Peyer's patch (tissue), 4 donors: ENCODE measurements at regions not wholly inside any gene's neighbourhood (a gene's known extent, or its start where the extent isn't known, plus 50 kb on each side); places are given as distances from the start of the nearest gene placed in this dataset.

Experiments
- DNase-seq, 3 donors: peaks; one replicate each; pipeline ENCODE4 v3.0.0-alpha.2; 2017 to 2019
- H3K27ac ChIP-seq, 4 donors: fragments of 200-600 bp; sonication (generic); one replicate each; pipeline ENCODE4 v1.5.1; 2016 to 2019
- H3K27me3 ChIP-seq, 2 donors: fragments of 200-600 bp; sonication (generic); one replicate each; pipeline ENCODE4 v1.5.1; 2019
- H3K36me3 ChIP-seq, 3 donors: fragments of 200-600 bp; sonication (generic); one replicate each; pipeline ENCODE4 v1.5.1; 2016 to 2019
- H3K4me1 ChIP-seq, 4 donors: fragments of 200-600 bp; sonication (generic); one replicate each; pipeline ENCODE4 v1.5.1; 2016 to 2019
- H3K4me3 ChIP-seq, 4 donors: fragments of 200-600 bp; sonication (generic); 1 replicate in 3 of 4; 2 replicates in 1 of 4; pipeline ENCODE4 v1.5.1; 2016 to 2019; ENCODE audit warnings: mild to moderate bottlenecking in 1 of 4
- H3K9me3 ChIP-seq, 4 donors: fragments of 200-600 bp; sonication (generic); one replicate each; pipeline ENCODE4 v1.5.1; 2016 to 2019; ENCODE audit warnings: mild to moderate bottlenecking in 1 of 4
- POLR2A ChIP-seq, 2 donors: fragments of 450-650 bp; IDR thresholded peaks; one replicate each; pipeline ENCODE4 v1.5.1; 2017; ENCODE audit warnings: antibody characterized with exemption in 2 of 2, mild to moderate bottlenecking in 2 of 2, moderate library complexity in 2 of 2
- TF ChIP-seq, protein P1 (sequence below), 6 experiments: fragments of 450-650 bp in 4 of 6; fragments of 200-600 bp in 2 of 6; sonication (generic) in 1 of 6; IDR thresholded peaks; one replicate each; pipeline ENCODE4 v1.5.1; 2017 to 2019; ENCODE audit warnings: antibody characterized with exemption in 6 of 6, mild to moderate bottlenecking in 3 of 6, moderate library complexity in 1 of 6

DNA sequence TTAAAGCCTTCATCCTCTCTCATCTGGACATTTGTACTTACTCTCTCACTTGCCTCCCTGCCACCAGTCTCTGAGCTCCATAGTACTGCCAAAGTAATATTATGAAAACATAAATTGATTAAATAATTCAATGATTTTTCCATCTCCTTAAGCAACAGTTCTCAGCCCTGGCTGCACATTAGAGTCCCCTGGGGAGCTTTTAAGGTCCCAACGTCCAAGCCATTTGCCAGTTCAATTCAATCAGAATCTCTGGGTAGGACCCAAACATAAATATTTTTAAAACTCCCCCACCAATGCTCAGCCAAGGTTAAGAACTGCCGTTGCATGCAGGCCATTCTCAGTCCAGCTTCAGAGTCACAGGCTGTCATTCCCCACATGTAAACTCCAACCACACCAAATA lies 114.4 kb upstream of the BMAL1 start:
- no peaks in the 10 kb centered on the region for H3K27me3 ChIP-seq
- no peaks in the 10 kb centered on the region for H3K9me3 ChIP-seq
- no peak overlapping the region for H3K4me3 ChIP-seq
- no peaks in the 10 kb centered on the region for H3K36me3 ChIP-seq
- no peaks in the 10 kb centered on the region for H3K4me1 ChIP-seq
- TF ChIP-seq, protein P1, sequence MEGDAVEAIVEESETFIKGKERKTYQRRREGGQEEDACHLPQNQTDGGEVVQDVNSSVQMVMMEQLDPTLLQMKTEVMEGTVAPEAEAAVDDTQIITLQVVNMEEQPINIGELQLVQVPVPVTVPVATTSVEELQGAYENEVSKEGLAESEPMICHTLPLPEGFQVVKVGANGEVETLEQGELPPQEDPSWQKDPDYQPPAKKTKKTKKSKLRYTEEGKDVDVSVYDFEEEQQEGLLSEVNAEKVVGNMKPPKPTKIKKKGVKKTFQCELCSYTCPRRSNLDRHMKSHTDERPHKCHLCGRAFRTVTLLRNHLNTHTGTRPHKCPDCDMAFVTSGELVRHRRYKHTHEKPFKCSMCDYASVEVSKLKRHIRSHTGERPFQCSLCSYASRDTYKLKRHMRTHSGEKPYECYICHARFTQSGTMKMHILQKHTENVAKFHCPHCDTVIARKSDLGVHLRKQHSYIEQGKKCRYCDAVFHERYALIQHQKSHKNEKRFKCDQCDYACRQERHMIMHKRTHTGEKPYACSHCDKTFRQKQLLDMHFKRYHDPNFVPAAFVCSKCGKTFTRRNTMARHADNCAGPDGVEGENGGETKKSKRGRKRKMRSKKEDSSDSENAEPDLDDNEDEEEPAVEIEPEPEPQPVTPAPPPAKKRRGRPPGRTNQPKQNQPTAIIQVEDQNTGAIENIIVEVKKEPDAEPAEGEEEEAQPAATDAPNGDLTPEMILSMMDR (IDR thresholded peaks at IDR 0.05): no peak
- no peak for TF ChIP-seq POLR2A (IDR thresholded peaks at IDR 0.05)
- H3K27ac ChIP-seq: no peak overlapping the region
- no peak for DNase-seq

DNA sequence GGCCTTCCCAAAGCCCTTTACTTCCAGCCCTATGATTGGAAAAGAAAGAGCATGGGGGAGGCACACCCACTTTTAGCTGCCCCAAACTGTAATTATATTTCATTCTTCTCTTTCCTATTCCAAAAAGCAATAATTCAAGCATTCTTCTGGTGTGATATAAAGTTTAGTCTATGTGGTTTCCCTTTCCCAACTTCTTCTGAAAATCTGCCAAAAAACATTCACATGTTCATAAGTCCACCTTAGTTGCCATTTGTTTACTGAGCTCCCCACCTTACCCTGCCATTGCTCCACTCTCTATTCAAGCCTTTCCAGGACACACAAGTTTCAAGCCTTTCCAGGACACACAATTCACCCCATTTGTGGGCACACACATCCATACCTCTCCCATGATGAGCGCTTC lies 111.6 kb upstream of the BMAL1 start:
- Histone ChIP-seq H3K36me3 (no peaks in the 10 kb centered on the region), H3K27me3 (no peaks in the 10 kb centered on the region), H3K27ac (no peak overlapping the region), H3K4me3 (no peak overlapping the region), H3K9me3 (no peaks in the 10 kb centered on the region), H3K4me1 (no peaks in the 10 kb centered on the region)
- TF ChIP-seq POLR2A (IDR thresholded peaks at IDR 0.05): no peak
- TF ChIP-seq, protein P1 (IDR thresholded peaks at IDR 0.05): no peak
- no peak for DNase-seq

DNA sequence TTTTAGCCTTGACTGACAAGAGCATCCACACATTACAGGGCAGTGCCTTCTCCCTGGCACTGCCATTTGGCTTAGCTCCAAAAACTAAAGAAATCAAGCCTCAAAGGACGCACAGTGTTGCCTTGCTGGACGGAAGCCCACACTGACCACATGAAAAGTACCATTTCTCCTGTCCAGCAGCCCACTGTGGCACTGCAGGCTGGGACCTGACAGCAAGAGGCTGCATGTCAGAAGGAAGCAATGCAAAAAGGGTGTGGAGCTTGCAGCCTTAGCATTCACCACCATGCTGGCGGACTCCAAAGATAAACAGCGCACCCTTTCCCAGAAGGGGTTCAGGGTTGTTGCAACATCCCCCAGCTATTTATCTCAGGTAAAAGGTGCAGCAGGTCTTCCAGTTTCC lies 109.3 kb upstream of the BMAL1 start:
- H3K9me3 ChIP-seq: no peaks in the 10 kb centered on the region
- H3K4me1 ChIP-seq: no peaks in the 10 kb centered on the region
- H3K27ac ChIP-seq: no peak overlapping the region
- H3K4me3 ChIP-seq: no peak overlapping the region
- no peaks in the 10 kb centered on the region for H3K27me3 ChIP-seq
- TF ChIP-seq POLR2A (IDR thresholded peaks at IDR 0.05): no peak
- TF ChIP-seq, protein P1 (IDR thresholded peaks at IDR 0.05): no peak
- H3K36me3 ChIP-seq: no peaks in the 10 kb centered on the region
- DNase-seq: no peak

DNA sequence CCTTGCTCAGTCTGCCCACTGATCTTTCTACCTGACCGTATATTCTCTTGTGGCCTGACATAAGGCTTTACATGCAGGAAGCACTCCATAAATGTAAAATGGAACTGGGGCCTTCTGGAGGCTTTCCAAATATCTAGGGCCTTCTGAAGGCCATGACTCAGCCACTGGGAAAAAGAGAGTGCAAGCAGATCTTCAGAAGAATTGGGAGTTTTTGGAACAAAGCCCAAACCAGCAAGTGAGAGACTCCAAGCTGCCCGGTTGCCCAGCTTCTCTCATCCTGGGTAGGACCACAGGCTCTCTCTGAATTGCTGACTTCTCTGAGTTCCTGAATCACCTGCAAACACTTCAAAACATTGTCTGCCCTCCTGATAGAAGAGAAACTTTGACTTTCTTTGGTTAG lies 107.9 kb upstream of the BMAL1 start:
- H3K4me1 ChIP-seq: no peaks in the 10 kb centered on the region
- H3K36me3 ChIP-seq: no peaks in the 10 kb centered on the region
- no peak overlapping the region for H3K27ac ChIP-seq
- no peaks in the 10 kb centered on the region for H3K27me3 ChIP-seq
- no peak for DNase-seq
- no peak overlapping the region for H3K4me3 ChIP-seq
- H3K9me3 ChIP-seq: no peaks in the 10 kb centered on the region
- TF ChIP-seq POLR2A (IDR thresholded peaks at IDR 0.05): no peak
- TF ChIP-seq, protein P1 (IDR thresholded peaks at IDR 0.05): no peak

DNA sequence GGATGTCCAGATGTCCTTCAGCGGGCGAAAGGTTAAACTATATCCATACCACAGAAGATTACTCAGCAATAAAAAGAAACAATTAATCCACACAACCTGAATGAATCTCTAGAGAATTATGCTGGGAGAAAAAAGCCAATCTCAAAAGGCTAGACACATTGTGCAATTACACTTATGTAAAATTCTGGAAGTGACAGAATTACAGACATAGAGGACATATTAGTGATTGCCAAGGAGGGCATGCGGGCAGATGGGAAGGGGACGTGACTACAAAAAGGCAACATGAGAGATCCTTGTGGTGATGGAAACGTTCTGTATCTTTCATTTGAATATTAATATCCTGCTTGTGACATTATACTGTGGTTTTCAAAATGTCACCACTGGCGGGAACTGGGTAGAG lies 103.5 kb upstream of the BMAL1 start:
- H3K4me1 ChIP-seq: no peaks in the 10 kb centered on the region
- no peaks in the 10 kb centered on the region for H3K9me3 ChIP-seq
- no peaks in the 10 kb centered on the region for H3K27me3 ChIP-seq
- no peak for DNase-seq
- no peak for TF ChIP-seq POLR2A (IDR thresholded peaks at IDR 0.05)
- TF ChIP-seq, protein P1 (IDR thresholded peaks at IDR 0.05): no peak
- no peaks in the 10 kb centered on the region for H3K36me3 ChIP-seq
- H3K27ac ChIP-seq: no peak overlapping the region
- no peak overlapping the region for H3K4me3 ChIP-seq
